Occipital lobe (tissue), 1 donor: ENCODE measurements at regions not wholly inside any gene's neighbourhood (a gene's known extent, or its start where the extent isn't known, plus 50 kb on each side); places are given as distances from the start of the nearest gene placed in this dataset.

Experiments used
- DNase-seq: peaks from one replicate; lab custom pipeline; 2025; lab: John Stamatoyannopoulos, UW

- DNase-seq, result no peak
These were observed 358.9 kb downstream of the CTTN start for GRCh38 chr11:70757241-70757640.

GRCh38 chr11:70758206-70758605, 359.9 kb downstream of the CTTN start:
- DNase-seq, result no peak

DNA sequence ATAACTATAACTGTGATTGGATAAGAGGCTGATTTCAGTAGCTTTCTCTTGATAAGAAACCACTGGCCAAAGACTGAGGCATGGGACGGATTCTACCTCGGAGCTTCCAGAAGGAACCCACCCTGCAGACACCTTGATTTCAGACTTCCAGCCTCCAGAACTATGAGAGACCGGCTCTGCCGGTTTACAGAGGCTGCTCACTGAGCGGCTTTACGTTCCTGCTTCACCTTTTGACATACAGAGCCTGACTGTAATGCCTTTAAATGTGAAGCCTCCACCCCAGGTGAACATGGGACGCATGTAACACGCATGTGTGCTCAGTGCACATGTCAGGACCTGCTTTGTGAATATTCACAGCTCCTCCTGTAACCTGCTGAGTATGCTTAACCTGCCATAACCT, 361.5 kb downstream of the CTTN start:
- no peak for DNase-seq

- no peak for DNase-seq
These were observed 362.2 kb downstream of the CTTN start for GRCh38 chr11:70760416-70761020.

- DNase-seq, result no peak
These were observed 363.0 kb downstream of the CTTN start for GRCh38 chr11:70761094-70761907.

GRCh38 chr11:70761908-70762337, 363.6 kb downstream of the CTTN start:
- no peak for DNase-seq

- no peak for DNase-seq
These were observed 364.5 kb downstream of the CTTN start for GRCh38 chr11:70762810-70763209.

GRCh38 chr11:70763606-70764005, 365.3 kb downstream of the CTTN start:
- no peak for DNase-seq

DNA sequence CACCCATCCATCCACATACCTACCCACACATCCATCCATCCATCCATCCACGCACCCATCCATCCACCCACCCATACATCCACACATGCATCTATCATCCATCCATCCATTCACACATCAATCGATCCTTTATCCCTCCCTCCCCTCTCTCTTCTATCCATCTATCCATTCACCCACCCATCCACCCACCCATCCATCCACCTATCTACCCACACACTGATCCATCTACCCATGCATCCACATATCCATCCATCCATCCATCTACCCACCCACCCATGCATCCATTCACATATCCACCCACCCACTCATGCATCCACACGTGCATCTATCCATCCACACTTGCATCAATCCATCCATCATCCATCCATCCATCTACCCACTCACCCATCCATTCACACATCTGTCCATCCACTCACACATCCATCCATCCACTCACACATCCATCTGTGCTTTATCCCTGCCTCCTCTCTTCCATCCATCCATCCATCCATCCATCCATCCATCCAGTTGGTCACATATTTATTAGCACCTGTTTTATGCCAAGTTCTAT, 366.1 kb downstream of the CTTN start:
- no peak for DNase-seq

GRCh38 chr11:70766901-70767300, 368.6 kb downstream of the CTTN start:
- no peak for DNase-seq

DNA sequence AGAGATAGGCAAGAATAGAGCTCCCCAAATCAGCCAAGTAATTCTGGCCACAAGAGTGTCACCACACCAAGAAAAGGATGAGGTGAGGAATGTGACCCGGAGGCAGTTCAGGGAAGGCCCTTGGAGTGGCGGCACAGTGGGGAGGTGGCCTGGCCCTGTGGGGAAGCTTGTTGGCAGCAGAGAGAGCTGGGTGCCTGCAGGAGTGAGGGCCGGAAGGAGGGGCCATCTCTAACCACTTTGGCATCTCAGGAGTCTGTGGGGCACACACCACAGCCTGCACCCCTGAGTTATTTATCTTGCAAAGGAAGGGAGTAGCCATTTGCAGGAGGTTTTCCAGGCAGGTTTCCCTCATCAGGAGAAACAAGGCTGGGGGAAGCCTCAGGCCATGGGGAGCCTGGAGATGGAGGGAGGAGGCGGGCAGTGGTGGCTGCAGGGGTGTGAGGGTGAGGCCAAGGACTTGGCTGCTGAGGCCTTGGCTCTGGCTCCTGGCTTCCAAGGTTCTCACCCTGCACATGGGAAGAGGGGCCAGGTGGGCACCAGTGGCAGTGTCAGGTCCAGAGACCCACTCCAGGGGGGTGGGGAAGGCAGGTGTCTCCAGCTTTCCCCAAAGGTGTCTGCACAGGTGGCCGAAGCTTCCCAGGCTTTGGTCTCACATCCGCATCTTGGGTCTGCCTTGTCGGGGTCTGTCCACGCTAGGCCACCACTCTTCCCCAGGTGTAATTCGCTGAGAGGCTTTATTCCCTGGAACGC, 370.2 kb downstream of the CTTN start:
- DNase-seq, result no peak

GRCh38 chr11:70769106-70769505, 370.8 kb downstream of the CTTN start:
- DNase-seq, result no peak

- DNase-seq, result no peak
These were observed 371.2 kb downstream of the CTTN start for GRCh38 chr11:70769521-70769920.

GRCh38 chr11:70771099-70771885, 373.0 kb downstream of the CTTN start:
- no peak for DNase-seq

- DNase-seq, result no peak
These were observed 374.6 kb downstream of the CTTN start for GRCh38 chr11:70772950-70773349.

- DNase-seq, result no peak
These were observed 377.2 kb downstream of the CTTN start for GRCh38 chr11:70775386-70776075.

DNA sequence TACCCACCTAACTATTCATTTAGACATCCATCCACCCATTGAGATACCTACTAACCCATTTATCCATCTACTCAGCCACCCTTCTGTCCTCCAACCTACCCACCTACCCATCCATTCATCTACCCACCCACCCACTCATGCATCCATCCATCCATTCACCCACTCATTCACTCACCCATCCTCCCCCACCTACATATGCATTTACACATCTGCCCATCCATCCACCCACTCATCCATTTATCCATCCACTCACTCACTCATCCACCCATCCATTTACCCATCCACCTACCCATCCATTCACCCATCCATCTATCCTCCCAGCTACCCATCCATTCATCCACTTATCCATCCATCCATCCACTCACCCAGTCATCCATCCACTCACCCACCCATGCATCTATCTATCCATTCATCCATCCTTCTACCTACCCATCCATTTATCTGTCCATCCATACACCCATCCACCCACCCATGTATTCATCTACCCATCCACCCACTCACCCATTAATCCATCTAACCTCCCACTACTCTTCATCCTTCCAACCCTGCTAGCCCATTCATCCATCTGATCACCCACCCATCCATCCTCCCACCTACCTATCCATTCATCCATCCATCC, 378.7 kb downstream of the CTTN start:
- DNase-seq, result no peak

DNA sequence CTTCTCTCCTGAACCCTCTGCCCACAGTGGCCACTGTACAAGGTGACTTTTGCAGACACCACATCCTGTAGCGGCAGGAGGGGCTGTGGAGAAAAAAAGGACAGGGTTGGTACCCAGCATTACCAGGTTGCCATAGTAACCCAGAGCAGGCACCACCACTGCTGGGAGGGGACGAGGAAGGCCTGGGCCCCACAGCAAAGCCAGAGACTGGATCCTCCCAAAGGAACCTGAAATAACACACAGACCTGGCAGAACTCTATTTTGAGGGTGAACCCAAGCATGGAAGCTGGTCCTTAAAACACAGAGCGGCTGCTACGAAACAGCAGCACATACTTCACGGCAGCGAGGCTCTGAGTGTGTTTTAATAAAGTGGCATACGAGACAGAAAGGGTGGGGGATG, 380.6 kb downstream of the CTTN start:
- DNase-seq, result no peak

GRCh38 chr11:70779433-70780245, 381.3 kb downstream of the CTTN start:
- DNase-seq, result no peak

DNA sequence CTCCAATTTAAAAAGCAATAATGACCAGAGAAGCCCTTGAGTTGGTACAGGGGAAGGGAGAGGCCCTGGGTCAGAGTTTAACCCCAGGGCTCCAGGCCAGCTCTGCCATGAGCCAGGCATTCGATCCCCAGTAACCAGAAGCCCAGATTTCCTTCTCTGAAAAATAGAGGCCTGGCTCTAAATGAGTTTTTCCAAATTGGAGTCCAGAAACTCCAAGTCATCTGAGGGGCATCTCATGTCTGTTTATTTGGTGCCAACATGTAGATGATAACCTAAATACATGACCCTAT, 381.9 kb downstream of the CTTN start:
- no peak for DNase-seq
